ENCODE measurements at regions not wholly inside any gene's neighbourhood (a gene's known extent, or its start where the extent isn't known, plus 50 kb on each side); places are given as distances from the start of the nearest gene placed in this dataset.

- TF ChIP-seq CTCF (conservative IDR thresholded peaks at IDR 0.05): no peak
- no peak for TF ChIP-seq EZH2 (IDR thresholded peaks at IDR 0.05; ENCODE audit: low read depth)
These were observed 50.0 kb upstream of the CARD18 start for GRCh38 chr11:105189581-105189980.

Data from PC-9 (cell line).